Mesodermal cell (in vitro differentiated cells): ENCODE measurements at regions not wholly inside any gene's neighbourhood (a gene's known extent, or its start where the extent isn't known, plus 50 kb on each side); places are given as distances from the start of the nearest gene placed in this dataset.

ENCODE experiments used
- H3K27ac ChIP-seq: 2 replicates; pipeline ENCODE4 v1.7.0; 2013; ENCODE audit warnings: mild to moderate bottlenecking, low read depth, low read length, moderate library complexity; ENCODE audit not compliant: severe bottlenecking
- H3K36me3 ChIP-seq: 2 replicates; pipeline ENCODE4 v1.7.1; 2013; ENCODE audit warnings: mild to moderate bottlenecking, low read length, moderate library complexity; ENCODE audit not compliant: control insufficient read depth, insufficient read depth
- H3K4me1 ChIP-seq: one replicate; pipeline ENCODE4 v1.7.1; 2013; ENCODE audit warnings: mild to moderate bottlenecking, low read length; ENCODE audit not compliant: insufficient read depth, control insufficient read depth, poor library complexity, severe bottlenecking
- H3K4me3 ChIP-seq: 2 replicates; pipeline ENCODE4 v1.7.0; 2013; ENCODE audit warnings: low read length, control low read depth, mild to moderate bottlenecking; ENCODE audit not compliant: insufficient read depth, poor library complexity, severe bottlenecking; ENCODE audit errors: extremely low read depth
- H3K9me3 ChIP-seq: 2 replicates; pipeline ENCODE4 v1.7.1; 2013; ENCODE audit warnings: mild to moderate bottlenecking, low read length, moderate library complexity; ENCODE audit not compliant: control insufficient read depth
- WGBS, 2 experiments: methylation state at CpG; one replicate each; pipeline ENCODE4 v1.1.5; 2013; ENCODE audit warnings: missing lambda C conversion rate in 2 of 2; ENCODE audit not compliant: insufficient coverage in 2 of 2; 5-methylcytosine and 5-hydroxymethylcytosine counted together

GRCh38 chr14:79967453-79967852 is 243.9 kb downstream of the DIO2 start:
- no peaks in the 10 kb centered on the region for H3K36me3 ChIP-seq
- no peaks in the 10 kb centered on the region for H3K9me3 ChIP-seq
- no peak overlapping the region for H3K27ac ChIP-seq
- peaks cover 4% of the 10 kb centered on the region for H3K4me1 ChIP-seq
- no peak overlapping the region for H3K4me3 ChIP-seq
- no CpG with 5 or more reads among the region's 2 CpGs for WGBS, 2 experiments

GRCh38 chr14:79967001-79967400 is 244.3 kb downstream of the DIO2 start:
- Histone ChIP-seq H3K27ac (no peak overlapping the region), H3K9me3 (no peaks in the 10 kb centered on the region), H3K36me3 (no peaks in the 10 kb centered on the region), H3K4me1 (peaks cover 4% of the 10 kb centered on the region), H3K4me3 (no peak overlapping the region)

- Histone ChIP-seq H3K4me1 (no peaks in the 10 kb centered on the region), H3K4me3 (no peak overlapping the region), H3K9me3 (no peaks in the 10 kb centered on the region), H3K27ac (no peak overlapping the region), H3K36me3 (no peaks in the 10 kb centered on the region)
- 93 to 94% methylated on average over 2 of the region's 2 CpGs for WGBS, 2 experiments
These were observed 245.4 kb downstream of the DIO2 start for GRCh38 chr14:79965896-79966295.

- Histone ChIP-seq H3K4me3 (no peak overlapping the region), H3K9me3 (no peaks in the 10 kb centered on the region), H3K36me3 (no peaks in the 10 kb centered on the region), H3K4me1 (no peaks in the 10 kb centered on the region), H3K27ac (no peak overlapping the region)
- 75 to 100% methylated on average over 1 to 2 of the region's 2 CpGs for WGBS, 2 experiments
These were observed 250.1 kb downstream of the DIO2 start for GRCh38 chr14:79961197-79961596.

GRCh38 chr14:79960288-79960687 is 251.0 kb downstream of the DIO2 start:
- no peak overlapping the region for H3K4me3 ChIP-seq
- WGBS, 2 experiments: 92 to 100% methylated on average over 2 of the region's 3 CpGs
- H3K4me1 ChIP-seq: no peaks in the 10 kb centered on the region
- no peak overlapping the region for H3K27ac ChIP-seq
- no peaks in the 10 kb centered on the region for H3K36me3 ChIP-seq
- H3K9me3 ChIP-seq: no peaks in the 10 kb centered on the region

- no peaks in the 10 kb centered on the region for H3K9me3 ChIP-seq
- WGBS, 2 experiments: no CpG with 5 or more reads among the region's 1 CpG
- no peaks in the 10 kb centered on the region for H3K4me1 ChIP-seq
- H3K36me3 ChIP-seq: no peaks in the 10 kb centered on the region
- no peak overlapping the region for H3K4me3 ChIP-seq
- no peak overlapping the region for H3K27ac ChIP-seq
These were observed 259.7 kb downstream of the DIO2 start for GRCh38 chr14:79951572-79951971.

GRCh38 chr14:79949906-79950305 is 261.4 kb downstream of the DIO2 start:
- no peaks in the 10 kb centered on the region for H3K36me3 ChIP-seq

GRCh38 chr14:79947440-79948054 is 263.8 kb downstream of the DIO2 start:
- Histone ChIP-seq H3K27ac (no peak overlapping the region), H3K4me1 (no peaks in the 10 kb centered on the region), H3K36me3 (no peaks in the 10 kb centered on the region), H3K9me3 (no peaks in the 10 kb centered on the region), H3K4me3 (no peak overlapping the region)
- WGBS, 2 experiments: 86 to 100% methylated on average over 1 of the region's 2 CpGs

More at GRCh38 chr14:79949906-79950305, 261.4 kb downstream of the DIO2 start:
- Histone ChIP-seq H3K4me3 (no peak overlapping the region), H3K4me1 (no peaks in the 10 kb centered on the region), H3K27ac (no peak overlapping the region), H3K9me3 (no peaks in the 10 kb centered on the region)

GRCh38 chr14:79939235-79939634 is 272.1 kb downstream of the DIO2 start:
- 89% methylated on average over 1 to 2 of the region's 6 CpGs for WGBS, 2 experiments
- Histone ChIP-seq H3K27ac (no peak overlapping the region), H3K4me3 (no peak overlapping the region), H3K36me3 (no peaks in the 10 kb centered on the region), H3K9me3 (no peaks in the 10 kb centered on the region), H3K4me1 (no peaks in the 10 kb centered on the region)

- H3K27ac ChIP-seq: no peak overlapping the region
- H3K9me3 ChIP-seq: no peaks in the 10 kb centered on the region
- H3K4me3 ChIP-seq: no peak overlapping the region
- 83 to 100% methylated on average over 1 to 2 of the region's 3 CpGs for WGBS, 2 experiments
- no peaks in the 10 kb centered on the region for H3K4me1 ChIP-seq
- H3K36me3 ChIP-seq: no peaks in the 10 kb centered on the region
These were observed 273.1 kb downstream of the DIO2 start for GRCh38 chr14:79938185-79938584.

- Histone ChIP-seq H3K9me3 (no peaks in the 10 kb centered on the region), H3K4me3 (no peak overlapping the region), H3K4me1 (no peaks in the 10 kb centered on the region), H3K27ac (no peak overlapping the region), H3K36me3 (no peaks in the 10 kb centered on the region)
These were observed 273.9 kb downstream of the DIO2 start for GRCh38 chr14:79937433-79937832.
